ENCODE measurements at regions not wholly inside any gene's neighbourhood (a gene's known extent, or its start where the extent isn't known, plus 50 kb on each side); places are given as distances from the start of the nearest gene placed in this dataset.

GRCh38 chr6:170093658-170094596 lies 197.0 kb downstream of the DLL1 start:
- Histone ChIP-seq H3K27me3 (ENCODE audit: insufficient read depth, low read length, poor library complexity) (no peaks in the 10 kb centered on the region), H3K9me3 (ENCODE audit: insufficient read depth, low read length, severe bottlenecking) (no peaks in the 10 kb centered on the region), H3K4me2 (ENCODE audit: insufficient read depth, low read length) (no peak overlapping the region), H3K4me1 (ENCODE audit: insufficient read depth, low read length) (peaks cover 19% of the 10 kb centered on the region), H4K20me1 (ENCODE audit: insufficient read depth, low read length) (0 out of 2 replicates have a peak, but pooled peaks cover 2% of the 10 kb centered on the region), H3K79me2 (ENCODE audit: insufficient read depth, low read length) (no peaks in the 10 kb centered on the region), H3K36me3 (ENCODE audit: insufficient read depth, low read length) (no peaks in the 10 kb centered on the region), H3K27ac (ENCODE audit: low read length) (no peak overlapping the region), H2AFZ (ENCODE audit: low read depth, low read length) (no peak overlapping the region), H3K4me3 (ENCODE audit: low read depth in 1 of 2, low read length in 2 of 2) (no peak overlapping the region), H3K9ac (ENCODE audit: low read depth, low read length) (no peak overlapping the region)
- ATAC-seq (ENCODE audit: insufficient read depth, low read depth) (no peak), DNase-seq (no peak)
- no peak for TF ChIP-seq CTCF (IDR thresholded peaks at IDR 0.05; ENCODE audit: borderline replicate concordance, extremely low read depth, low read length, poor library complexity, severe bottlenecking)
- no peak for TF ChIP-seq EZH2 (IDR thresholded peaks at IDR 0.05; ENCODE audit: borderline replicate concordance, low read depth, low read length, severe bottlenecking)

- Histone ChIP-seq H3K4me3 (ENCODE audit: low read depth in 1 of 2, low read length in 2 of 2) (no peak overlapping the region), H3K27me3 (ENCODE audit: insufficient read depth, low read length, poor library complexity) (no peaks in the 10 kb centered on the region), H3K27ac (ENCODE audit: low read length) (no peak overlapping the region), H4K20me1 (ENCODE audit: insufficient read depth, low read length) (0 out of 2 replicates have a peak, but pooled peaks cover 2% of the 10 kb centered on the region), H2AFZ (ENCODE audit: low read depth, low read length) (no peak overlapping the region), H3K9me3 (ENCODE audit: insufficient read depth, low read length, severe bottlenecking) (no peaks in the 10 kb centered on the region), H3K9ac (ENCODE audit: low read depth, low read length) (no peak overlapping the region), H3K79me2 (ENCODE audit: insufficient read depth, low read length) (no peaks in the 10 kb centered on the region), H3K36me3 (ENCODE audit: insufficient read depth, low read length) (no peaks in the 10 kb centered on the region), H3K4me1 (ENCODE audit: insufficient read depth, low read length) (peaks cover 26% of the 10 kb centered on the region), H3K4me2 (ENCODE audit: insufficient read depth, low read length) (no peak overlapping the region)
- no peak for TF ChIP-seq CTCF (IDR thresholded peaks at IDR 0.05; ENCODE audit: borderline replicate concordance, extremely low read depth, low read length, poor library complexity, severe bottlenecking)
- no peak for TF ChIP-seq EZH2 (IDR thresholded peaks at IDR 0.05; ENCODE audit: borderline replicate concordance, low read depth, low read length, severe bottlenecking)
- DNase-seq (no peak), ATAC-seq (ENCODE audit: insufficient read depth, low read depth) (no peak)
These were observed 197.6 kb downstream of the DLL1 start for GRCh38 chr6:170093276-170093657.

- no peak for ATAC-seq (ENCODE audit: insufficient read depth, low read depth)
These were observed 198.1 kb downstream of the DLL1 start for GRCh38 chr6:170092826-170093225.

More at GRCh38 chr6:170092826-170093225, 198.1 kb downstream of the DLL1 start:
- Histone ChIP-seq H3K27me3 (ENCODE audit: insufficient read depth, low read length, poor library complexity) (no peaks in the 10 kb centered on the region), H3K9me3 (ENCODE audit: insufficient read depth, low read length, severe bottlenecking) (no peaks in the 10 kb centered on the region), H3K79me2 (ENCODE audit: insufficient read depth, low read length) (no peaks in the 10 kb centered on the region), H3K4me2 (ENCODE audit: insufficient read depth, low read length) (no peak overlapping the region), H3K4me1 (ENCODE audit: insufficient read depth, low read length) (peaks cover 30% of the 10 kb centered on the region), H3K36me3 (ENCODE audit: insufficient read depth, low read length) (no peaks in the 10 kb centered on the region), H2AFZ (ENCODE audit: low read depth, low read length) (no peak overlapping the region), H4K20me1 (ENCODE audit: insufficient read depth, low read length) (0 out of 2 replicates have a peak, but pooled peaks cover 2% of the 10 kb centered on the region), H3K4me3 (ENCODE audit: low read depth in 1 of 2, low read length in 2 of 2) (no peak overlapping the region), H3K27ac (ENCODE audit: low read length) (no peak overlapping the region), H3K9ac (ENCODE audit: low read depth, low read length) (no peak overlapping the region)
- TF ChIP-seq CTCF (IDR thresholded peaks at IDR 0.05; ENCODE audit: borderline replicate concordance, extremely low read depth, low read length, poor library complexity, severe bottlenecking): no peak
- TF ChIP-seq EZH2 (IDR thresholded peaks at IDR 0.05; ENCODE audit: borderline replicate concordance, low read depth, low read length, severe bottlenecking): no peak
- DNase-seq: no peak

Measured in DND-41 (cell line).